ENCODE measurements at regions not wholly inside any gene's neighbourhood (a gene's known extent, or its start where the extent isn't known, plus 50 kb on each side); places are given as distances from the start of the nearest gene placed in this dataset.

DNA sequence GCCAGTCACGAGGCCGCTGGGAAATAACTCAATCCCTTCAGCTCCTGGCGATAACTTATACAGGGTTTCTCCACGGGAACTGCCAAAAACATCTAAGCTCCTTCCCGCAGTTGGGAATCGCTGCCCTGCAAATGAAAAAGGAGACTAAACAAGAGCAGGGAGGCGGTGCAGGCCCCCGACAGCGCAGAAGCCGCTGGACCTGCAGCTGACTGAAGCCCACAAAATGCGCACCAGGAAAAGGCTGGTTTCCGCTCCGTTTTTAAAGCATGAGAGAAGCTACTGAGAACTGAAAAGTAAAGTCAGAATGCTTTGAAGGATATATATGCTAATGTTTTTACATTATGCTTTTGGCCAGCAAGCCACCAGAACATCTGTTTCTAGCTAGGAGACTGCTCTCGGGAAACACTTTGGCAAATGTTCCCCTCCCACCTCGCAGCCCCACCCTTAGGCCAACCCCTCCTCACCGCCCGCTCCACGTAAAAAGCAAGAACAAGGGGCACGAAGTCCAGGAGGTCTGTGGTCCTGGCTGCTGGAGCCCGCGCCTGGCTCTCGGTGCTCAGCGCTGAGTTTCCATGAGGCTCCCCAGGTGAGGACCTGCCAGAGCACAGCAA is 90.5 kb downstream of the SOD2 start:
- TF ChIP-seq, protein P1, sequence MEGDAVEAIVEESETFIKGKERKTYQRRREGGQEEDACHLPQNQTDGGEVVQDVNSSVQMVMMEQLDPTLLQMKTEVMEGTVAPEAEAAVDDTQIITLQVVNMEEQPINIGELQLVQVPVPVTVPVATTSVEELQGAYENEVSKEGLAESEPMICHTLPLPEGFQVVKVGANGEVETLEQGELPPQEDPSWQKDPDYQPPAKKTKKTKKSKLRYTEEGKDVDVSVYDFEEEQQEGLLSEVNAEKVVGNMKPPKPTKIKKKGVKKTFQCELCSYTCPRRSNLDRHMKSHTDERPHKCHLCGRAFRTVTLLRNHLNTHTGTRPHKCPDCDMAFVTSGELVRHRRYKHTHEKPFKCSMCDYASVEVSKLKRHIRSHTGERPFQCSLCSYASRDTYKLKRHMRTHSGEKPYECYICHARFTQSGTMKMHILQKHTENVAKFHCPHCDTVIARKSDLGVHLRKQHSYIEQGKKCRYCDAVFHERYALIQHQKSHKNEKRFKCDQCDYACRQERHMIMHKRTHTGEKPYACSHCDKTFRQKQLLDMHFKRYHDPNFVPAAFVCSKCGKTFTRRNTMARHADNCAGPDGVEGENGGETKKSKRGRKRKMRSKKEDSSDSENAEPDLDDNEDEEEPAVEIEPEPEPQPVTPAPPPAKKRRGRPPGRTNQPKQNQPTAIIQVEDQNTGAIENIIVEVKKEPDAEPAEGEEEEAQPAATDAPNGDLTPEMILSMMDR (IDR thresholded peaks at IDR 0.05; ENCODE audit: extremely low read depth, insufficient read depth, missing control alignments) = no peak
- DNase-seq (ENCODE audit: low spot score) = no peak
- in situ Hi-C loops (cut with MboI; ENCODE audit: low pct_unique_long_range_greater_than_20kb, low sequenced_read_pairs, unreplicated experiment) = loop anchor here (25.0 kb wide), 1 partner anchor 415 kb away; no protein-coding TSS in a partner anchor

DNA sequence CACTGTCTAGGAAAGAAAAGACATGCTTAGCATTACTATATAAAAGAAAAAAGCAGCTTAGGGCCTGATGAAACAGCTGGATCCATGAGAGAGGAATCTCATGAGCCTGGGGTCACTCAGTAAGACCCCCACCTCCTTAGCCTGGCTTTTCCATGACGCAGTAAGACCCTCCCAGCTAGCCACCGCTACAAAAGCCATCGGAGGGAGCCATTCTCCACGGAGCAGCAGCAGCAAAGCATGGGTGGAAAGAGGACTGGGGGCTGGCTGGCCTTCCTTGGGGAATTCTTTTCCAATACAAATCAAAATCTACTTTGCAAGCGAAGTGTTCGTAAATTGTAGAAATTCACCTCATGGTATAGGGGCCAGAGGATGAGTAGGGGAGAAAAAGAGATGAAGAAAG is 91.8 kb downstream of the SOD2 start:
- TF ChIP-seq, protein P1 (IDR thresholded peaks at IDR 0.05; ENCODE audit: extremely low read depth, insufficient read depth, missing control alignments) = no peak
- in situ Hi-C loops (cut with MboI; ENCODE audit: low pct_unique_long_range_greater_than_20kb, low sequenced_read_pairs, unreplicated experiment) = loop anchor here (25.0 kb wide), 1 partner anchor 414 kb away; no protein-coding TSS in a partner anchor
- no peak for DNase-seq (ENCODE audit: low spot score)

DNA sequence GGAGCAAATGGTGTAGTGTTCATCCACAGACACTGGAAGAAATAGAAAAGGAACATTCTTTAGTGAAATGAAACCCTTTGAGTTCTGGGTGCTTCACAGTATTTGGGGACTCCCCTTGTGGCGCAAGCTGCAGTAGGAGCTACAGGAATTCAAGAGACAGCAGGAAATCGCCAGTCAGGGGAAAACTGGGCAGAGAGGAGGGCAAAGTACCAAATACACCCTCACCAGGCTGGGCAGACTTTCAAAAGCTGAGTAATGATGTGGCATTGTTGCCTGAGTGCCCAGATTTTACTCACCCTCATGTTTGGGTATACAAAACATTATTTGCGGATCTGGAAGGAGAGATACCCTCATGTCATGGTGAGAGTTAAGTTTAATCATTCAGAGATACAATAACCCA is 97.9 kb downstream of the SOD2 start:
- in situ Hi-C loops (cut with MboI; ENCODE audit: low pct_unique_long_range_greater_than_20kb, low sequenced_read_pairs, unreplicated experiment) = no loop called here
- DNase-seq (ENCODE audit: low spot score) = no peak
- TF ChIP-seq, protein P1 (IDR thresholded peaks at IDR 0.05; ENCODE audit: extremely low read depth, insufficient read depth, missing control alignments) = no peak

DNA sequence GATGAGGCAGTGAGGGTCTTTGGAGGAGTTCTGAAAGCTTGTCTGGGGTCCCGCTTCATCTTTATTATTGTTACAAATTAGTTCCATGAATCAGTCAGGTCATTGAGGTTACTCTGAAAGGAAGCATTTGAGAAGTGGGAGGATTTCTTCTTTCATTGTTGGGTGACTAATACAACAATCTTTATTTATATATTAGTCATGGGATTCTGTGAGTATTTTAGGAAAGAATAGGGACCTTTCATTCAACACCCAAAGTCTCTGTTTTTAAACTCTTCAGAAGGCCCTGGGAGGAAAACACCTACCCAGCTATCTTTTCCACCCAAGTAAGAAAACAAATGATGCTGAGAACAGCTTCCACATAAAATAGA is 98.3 kb downstream of the SOD2 start:
- no peak for DNase-seq (ENCODE audit: low spot score)
- TF ChIP-seq, protein P1 (IDR thresholded peaks at IDR 0.05; ENCODE audit: extremely low read depth, insufficient read depth, missing control alignments) = no peak
- in situ Hi-C loops (cut with MboI; ENCODE audit: low pct_unique_long_range_greater_than_20kb, low sequenced_read_pairs, unreplicated experiment) = no loop called here

DNA sequence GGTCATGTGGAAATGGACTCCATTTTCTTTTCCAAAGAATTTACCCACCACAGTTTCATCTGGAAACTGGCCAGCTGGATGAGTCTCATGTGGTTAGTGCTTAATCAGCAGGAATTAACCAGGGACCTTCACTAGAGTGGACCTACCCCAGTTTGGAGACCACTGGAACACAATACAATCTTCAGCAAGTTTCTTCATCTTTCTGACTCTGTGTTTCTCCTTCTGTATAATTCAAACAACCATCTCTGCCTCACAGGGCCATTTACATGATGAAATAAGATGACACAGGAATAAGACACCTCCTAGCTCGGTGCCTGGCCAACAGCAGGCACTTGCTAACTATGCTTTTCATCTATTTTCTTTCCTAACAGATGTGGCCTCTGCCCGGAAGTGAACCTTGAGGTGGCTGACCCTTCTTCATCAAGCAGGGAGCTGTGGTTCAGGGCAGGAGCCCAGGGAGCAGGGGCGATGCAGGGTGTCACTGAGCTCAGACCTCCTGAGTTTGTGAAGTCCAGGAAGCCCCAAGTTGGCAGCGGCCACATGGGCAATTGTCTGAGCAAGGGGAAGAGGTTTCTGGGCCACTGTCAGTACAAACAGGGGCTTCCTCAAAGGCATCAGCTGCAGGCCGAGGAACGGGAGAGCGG is 98.8 kb downstream of the SOD2 start:
- TF ChIP-seq, protein P1 (IDR thresholded peaks at IDR 0.05; ENCODE audit: extremely low read depth, insufficient read depth, missing control alignments) = no peak
- no peak for DNase-seq (ENCODE audit: low spot score)
- in situ Hi-C loops (cut with MboI; ENCODE audit: low pct_unique_long_range_greater_than_20kb, low sequenced_read_pairs, unreplicated experiment) = no loop called here

DNA sequence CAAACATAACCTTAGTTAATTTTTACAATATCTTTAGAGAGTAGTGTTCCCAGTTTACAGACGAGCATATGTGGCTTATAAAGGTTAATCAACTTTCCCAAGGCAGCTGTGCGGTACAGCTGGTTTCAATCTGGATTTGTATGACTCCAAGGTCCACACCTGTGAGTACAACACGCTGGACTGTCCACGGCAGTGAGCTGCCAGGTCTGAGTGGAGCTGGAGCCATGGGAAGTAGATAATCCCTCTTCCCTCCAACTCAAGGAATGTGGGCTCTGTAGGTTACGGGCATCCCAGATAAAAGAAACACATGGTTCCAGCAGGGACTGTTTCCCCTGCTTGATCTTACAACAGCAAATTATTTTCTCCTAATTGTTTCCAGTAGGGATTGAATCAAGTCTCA is 102.2 kb downstream of the SOD2 start:
- TF ChIP-seq, protein P1 (IDR thresholded peaks at IDR 0.05; ENCODE audit: extremely low read depth, insufficient read depth, missing control alignments) = no peak
- in situ Hi-C loops (cut with MboI; ENCODE audit: low pct_unique_long_range_greater_than_20kb, low sequenced_read_pairs, unreplicated experiment) = no loop called here
- no peak for DNase-seq (ENCODE audit: low spot score)

Data from GM13977 (cell line).